EH (cell line): ENCODE measurements at regions not wholly inside any gene's neighbourhood (a gene's known extent, or its start where the extent isn't known, plus 50 kb on each side); places are given as distances from the start of the nearest gene placed in this dataset.

Source experiments
- DNase-seq: peaks from one replicate; pipeline ENCODE4 v3.0.0-alpha.2; 2015; ENCODE audit warnings: low read depth

DNA sequence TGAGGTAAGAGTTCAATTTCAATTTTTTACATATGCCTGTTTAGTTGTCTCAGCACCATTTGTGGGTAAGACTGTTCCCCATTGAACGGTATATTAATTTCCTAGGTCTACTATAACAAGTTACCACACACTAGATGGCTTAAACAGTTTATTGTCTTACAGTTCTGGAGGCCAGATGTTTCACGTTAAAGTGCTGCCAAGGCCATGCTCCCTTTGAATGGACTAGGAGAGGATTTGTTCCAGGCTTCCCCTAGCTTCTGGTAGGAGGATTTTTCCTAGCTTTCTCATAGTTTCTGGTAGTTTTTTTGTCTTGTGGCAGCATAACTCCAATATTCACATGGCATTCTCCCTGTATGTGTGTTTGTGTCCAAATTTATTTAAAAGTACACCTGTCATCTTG is 149.3 kb upstream of the CYSLTR1 start:
- DNase-seq: no peak

GRCh38 chrX:78456909-78457308 is 129.5 kb upstream of the CYSLTR1 start:
- DNase-seq: no peak

DNA sequence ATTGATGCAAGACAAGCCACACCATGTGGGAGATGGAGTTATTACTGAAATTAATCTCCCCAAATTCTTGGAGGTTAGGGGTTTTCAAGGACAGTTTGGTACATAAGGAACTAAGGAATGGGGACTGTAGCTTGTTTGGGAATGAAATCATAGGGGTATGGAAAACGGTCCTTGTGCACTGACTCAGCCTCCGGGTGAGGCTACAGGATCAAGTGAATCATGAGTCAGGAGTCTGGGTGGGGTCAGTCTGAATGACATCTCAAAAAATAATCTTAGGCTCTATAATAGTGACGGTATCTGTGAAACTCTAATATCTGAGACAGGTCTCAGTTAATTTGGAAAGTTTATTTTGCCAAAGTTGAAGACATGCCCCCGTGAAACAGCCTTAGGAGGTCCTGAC is 128.5 kb upstream of the CYSLTR1 start:
- peak; percentile 14 for DNase-seq

DNA sequence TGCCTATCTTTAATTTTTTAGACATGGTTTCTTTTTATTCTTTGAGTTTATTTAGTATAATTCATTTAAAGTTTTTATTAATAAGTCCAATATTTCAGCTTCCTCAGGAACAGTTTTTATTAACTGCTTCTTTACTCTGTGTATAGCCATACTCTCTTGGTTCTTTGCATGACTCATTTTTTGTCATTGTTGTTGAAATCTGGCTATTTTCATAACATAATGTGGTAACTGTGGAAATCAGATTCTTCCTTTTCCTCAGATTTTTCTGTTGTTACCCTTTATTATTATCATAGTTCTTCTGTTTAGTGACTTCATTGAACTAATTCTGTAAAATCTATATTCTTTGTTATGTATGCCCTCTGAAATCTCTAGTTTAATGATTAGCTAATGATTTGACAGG is 124.9 kb upstream of the CYSLTR1 start:
- no peak for DNase-seq

DNA sequence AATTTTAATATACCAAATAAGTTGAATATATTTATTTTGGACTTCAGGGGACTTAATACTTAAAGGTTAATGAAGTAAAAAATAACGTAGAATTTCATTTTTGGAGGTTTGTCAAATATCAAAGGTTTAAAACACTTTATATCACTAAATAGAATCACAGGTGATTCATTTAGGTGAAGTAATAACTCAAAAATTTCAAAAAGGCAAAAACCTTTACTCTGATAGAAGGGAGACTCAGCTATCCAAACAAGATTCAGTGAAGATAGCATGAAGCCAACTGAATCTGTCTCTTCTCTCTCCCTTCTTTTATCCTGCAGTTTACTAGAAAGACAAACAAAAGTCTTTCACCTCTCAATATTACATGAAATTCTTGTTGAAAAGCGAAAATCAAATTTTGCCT is 110.2 kb upstream of the CYSLTR1 start:
- no peak for DNase-seq

DNA sequence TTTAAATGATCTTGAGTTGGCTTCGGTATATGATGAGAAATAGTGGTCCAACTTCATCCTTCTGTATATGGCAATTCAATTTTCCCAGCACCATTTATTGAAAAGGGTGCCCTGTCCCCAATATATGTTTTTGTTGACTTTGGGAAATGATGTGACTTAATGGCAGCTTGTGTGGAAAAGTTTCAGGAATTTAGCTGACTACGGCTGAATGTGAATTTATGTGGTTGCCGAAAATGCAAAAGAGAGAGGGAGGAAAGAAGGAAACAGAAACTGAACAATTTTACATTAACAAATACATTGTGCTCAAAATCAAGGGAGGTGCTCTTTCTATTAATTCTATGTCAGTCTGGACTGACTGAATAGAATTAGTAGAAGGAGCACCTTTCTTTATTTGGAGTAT is 101.8 kb upstream of the CYSLTR1 start:
- DNase-seq: no peak

GRCh38 chrX:78388663-78389062 is 61.3 kb upstream of the CYSLTR1 start:
- DNase-seq: no peak

GRCh38 chrX:78387364-78387763 is 60.0 kb upstream of the CYSLTR1 start:
- DNase-seq: no peak

GRCh38 chrX:78384486-78384885 is 57.1 kb upstream of the CYSLTR1 start:
- no peak for DNase-seq

DNA sequence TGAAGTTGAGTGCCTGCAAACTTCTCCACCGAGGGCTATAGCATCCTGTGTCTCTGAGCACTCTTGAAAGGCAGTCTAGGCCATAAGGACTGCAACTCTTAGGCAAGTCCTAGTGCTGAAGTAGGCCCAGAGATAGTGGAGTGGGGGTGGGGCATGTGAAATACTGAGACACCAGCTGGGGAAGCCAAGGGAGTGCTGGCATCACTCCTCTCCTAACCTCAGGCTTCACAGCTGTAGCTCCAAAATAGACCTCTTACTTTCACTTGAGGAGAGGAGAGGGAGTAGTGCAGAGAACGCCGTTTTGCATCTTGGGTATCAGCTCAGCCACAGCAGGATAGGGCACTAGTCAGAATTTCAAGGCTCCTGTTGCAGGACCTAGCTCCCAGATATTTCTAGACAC is 56.2 kb upstream of the CYSLTR1 start:
- no peak for DNase-seq

DNA sequence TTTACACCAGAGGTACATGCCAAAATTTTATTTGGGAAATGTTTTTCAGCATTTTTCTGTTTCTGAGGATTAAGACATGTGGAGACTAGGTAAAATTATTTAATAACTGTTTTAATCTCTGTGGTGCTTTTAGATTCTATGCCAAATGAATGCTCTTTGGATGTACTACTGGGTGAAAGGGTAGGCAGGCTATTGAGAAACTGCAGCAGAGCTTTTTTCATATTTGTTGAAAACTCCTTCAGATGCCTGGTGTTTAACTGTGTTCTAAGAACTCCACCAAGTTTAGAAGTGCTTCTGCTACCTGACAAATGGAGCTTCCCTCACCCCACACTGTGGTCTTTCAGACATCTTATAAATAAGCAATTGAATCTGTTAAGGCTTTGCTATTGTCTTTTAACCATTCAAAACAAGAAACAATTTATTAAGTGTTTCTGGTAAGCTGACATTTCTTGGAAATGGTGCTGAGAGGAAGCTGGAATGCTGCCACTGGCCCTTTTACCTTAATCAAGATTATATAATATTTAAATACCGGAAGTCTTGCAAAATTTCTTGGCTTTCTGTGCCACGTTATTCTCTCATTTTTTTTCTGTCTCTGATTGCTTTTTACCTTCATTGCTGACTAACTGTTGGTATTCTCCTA is 51.2 kb upstream of the CYSLTR1 start:
- no peak for DNase-seq
